PC-9 (cell line): ENCODE measurements at regions not wholly inside any gene's neighbourhood (a gene's known extent, or its start where the extent isn't known, plus 50 kb on each side); places are given as distances from the start of the nearest gene placed in this dataset.

Experiments
- EZH2 ChIP-seq: fragments of 200-600 bp; sonication (generic); IDR thresholded peaks from 2 replicates; pipeline ENCODE4 v1.8.0; 2017; ENCODE audit warnings: antibody characterized with exemption, low read depth
- TF ChIP-seq, protein P1 (sequence below): fragments of 200-600 bp; sonication (generic); conservative IDR thresholded peaks from 2 replicates; pipeline ENCODE4 v1.6.1; 2017; ENCODE audit warnings: mixed run types, antibody characterized with exemption, mild to moderate bottlenecking, moderate library complexity

DNA sequence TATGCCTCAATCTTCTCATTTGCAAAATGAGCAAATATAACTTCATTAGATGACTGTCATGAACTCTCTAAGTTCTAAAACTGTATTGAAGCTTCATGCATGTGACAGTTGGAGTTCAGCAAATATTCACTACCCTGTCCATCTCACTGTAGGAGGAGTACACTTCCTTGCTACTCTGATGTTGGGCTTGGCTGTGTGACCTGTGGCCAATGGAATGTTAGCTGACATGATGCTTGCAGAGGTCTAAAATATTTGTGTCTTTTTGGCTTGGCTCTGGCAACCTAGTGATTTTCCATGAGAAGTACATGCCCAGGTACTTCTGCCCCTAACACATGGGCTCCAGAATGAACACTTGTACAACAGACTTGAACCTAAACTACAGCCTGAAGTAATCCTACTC, 203.1 kb upstream of the ANKH start:
- TF ChIP-seq, protein P1, sequence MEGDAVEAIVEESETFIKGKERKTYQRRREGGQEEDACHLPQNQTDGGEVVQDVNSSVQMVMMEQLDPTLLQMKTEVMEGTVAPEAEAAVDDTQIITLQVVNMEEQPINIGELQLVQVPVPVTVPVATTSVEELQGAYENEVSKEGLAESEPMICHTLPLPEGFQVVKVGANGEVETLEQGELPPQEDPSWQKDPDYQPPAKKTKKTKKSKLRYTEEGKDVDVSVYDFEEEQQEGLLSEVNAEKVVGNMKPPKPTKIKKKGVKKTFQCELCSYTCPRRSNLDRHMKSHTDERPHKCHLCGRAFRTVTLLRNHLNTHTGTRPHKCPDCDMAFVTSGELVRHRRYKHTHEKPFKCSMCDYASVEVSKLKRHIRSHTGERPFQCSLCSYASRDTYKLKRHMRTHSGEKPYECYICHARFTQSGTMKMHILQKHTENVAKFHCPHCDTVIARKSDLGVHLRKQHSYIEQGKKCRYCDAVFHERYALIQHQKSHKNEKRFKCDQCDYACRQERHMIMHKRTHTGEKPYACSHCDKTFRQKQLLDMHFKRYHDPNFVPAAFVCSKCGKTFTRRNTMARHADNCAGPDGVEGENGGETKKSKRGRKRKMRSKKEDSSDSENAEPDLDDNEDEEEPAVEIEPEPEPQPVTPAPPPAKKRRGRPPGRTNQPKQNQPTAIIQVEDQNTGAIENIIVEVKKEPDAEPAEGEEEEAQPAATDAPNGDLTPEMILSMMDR = no peak
- no peak for TF ChIP-seq EZH2
